ENCODE measurements at regions not wholly inside any gene's neighbourhood (a gene's known extent, or its start where the extent isn't known, plus 50 kb on each side); places are given as distances from the start of the nearest gene placed in this dataset.

DNA sequence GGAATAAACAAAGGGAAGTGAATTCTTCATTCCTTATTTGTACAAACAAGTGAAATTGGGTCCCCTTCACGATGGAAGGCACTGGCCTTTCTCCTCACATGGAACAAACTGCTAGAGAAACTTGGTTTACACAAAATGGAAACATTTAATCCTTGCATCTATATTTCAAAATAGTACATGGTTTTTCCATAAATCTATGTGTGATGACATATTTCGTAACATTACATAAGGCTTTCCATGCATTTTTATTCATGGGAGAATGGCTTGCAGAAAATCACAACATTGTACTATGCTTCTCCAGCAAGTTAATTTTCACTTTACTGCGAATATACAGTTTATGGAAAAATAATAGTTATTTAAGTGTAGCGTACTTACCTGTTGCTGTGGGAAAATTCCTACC lies 81.0 kb upstream of the CDIN1 start:
- H3K9me3 ChIP-seq = no peaks in the 10 kb centered on the region
- no peaks in the 10 kb centered on the region for H3K36me3 ChIP-seq
- no peaks in the 10 kb centered on the region for H4K20me1 ChIP-seq
- no peak overlapping the region for H3K27ac ChIP-seq
- no peak overlapping the region for H3K4me3 ChIP-seq
- H3K9ac ChIP-seq = no peak overlapping the region
- no peaks in the 10 kb centered on the region for H3K4me1 ChIP-seq
- H3K27me3 ChIP-seq = no peaks in the 10 kb centered on the region
- no peak overlapping the region for H3K4me2 ChIP-seq
- TF ChIP-seq Cebpa-rat (IDR thresholded peaks at IDR 0.05) = no peak

GRCh38 chr15:36498916-36499315 lies 80.5 kb upstream of the CDIN1 start:
- Histone ChIP-seq H3K36me3 (no peaks in the 10 kb centered on the region), H3K9me3 (no peaks in the 10 kb centered on the region), H3K27ac (no peak overlapping the region), H3K4me1 (no peaks in the 10 kb centered on the region), H3K4me2 (no peak overlapping the region), H3K27me3 (no peaks in the 10 kb centered on the region), H3K4me3 (no peak overlapping the region), H3K9ac (no peak overlapping the region), H4K20me1 (no peaks in the 10 kb centered on the region)
- no peak for TF ChIP-seq Cebpa-rat (IDR thresholded peaks at IDR 0.05)

GRCh38 chr15:36499412-36500389 lies 79.7 kb upstream of the CDIN1 start:
- no peak overlapping the region for H3K27ac ChIP-seq

DNA sequence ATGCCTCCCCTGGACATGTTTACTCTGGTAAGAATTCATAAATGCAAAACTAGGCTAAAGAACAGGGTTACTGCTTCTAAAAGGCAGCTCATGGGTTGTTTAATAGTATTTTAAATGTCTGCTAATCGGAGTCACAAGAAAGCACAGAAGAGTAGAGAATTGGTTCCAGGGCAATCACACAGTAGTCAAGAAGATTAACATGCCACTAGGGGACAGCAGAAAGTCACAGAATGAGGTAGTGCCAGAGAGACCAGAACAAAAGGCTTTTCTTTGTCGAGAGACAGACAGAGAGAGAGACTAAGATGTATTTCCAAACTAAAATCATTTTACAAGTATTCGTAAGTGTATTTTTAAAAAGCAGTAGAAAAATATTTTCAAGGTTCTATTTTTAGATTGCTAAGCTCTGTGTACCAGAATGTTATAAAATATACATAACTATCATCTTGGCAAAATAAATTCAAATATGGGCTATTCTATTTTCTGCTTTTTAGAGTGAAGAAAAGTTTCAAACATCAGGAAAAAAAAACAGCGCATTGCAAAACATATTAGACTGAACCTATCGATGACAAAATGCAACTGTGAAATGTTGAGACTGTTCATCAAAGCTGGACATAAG lies 78.3 kb upstream of the CDIN1 start:
- Histone ChIP-seq H4K20me1 (no peaks in the 10 kb centered on the region), H3K9me3 (no peaks in the 10 kb centered on the region), H3K27ac (no peak overlapping the region), H3K4me3 (no peak overlapping the region), H3K4me1 (no peaks in the 10 kb centered on the region), H3K27me3 (no peaks in the 10 kb centered on the region), H3K4me2 (no peak overlapping the region), H3K9ac (no peak overlapping the region), H3K36me3 (no peaks in the 10 kb centered on the region)
- no peak for TF ChIP-seq Cebpa-rat (IDR thresholded peaks at IDR 0.05)

More at GRCh38 chr15:36499412-36500389, 79.7 kb upstream of the CDIN1 start:
- Histone ChIP-seq H3K4me3 (no peak overlapping the region), H3K36me3 (no peaks in the 10 kb centered on the region), H3K4me2 (no peak overlapping the region), H4K20me1 (no peaks in the 10 kb centered on the region), H3K27me3 (no peaks in the 10 kb centered on the region), H3K9ac (no peak overlapping the region), H3K9me3 (no peaks in the 10 kb centered on the region), H3K4me1 (no peaks in the 10 kb centered on the region)
- TF ChIP-seq Cebpa-rat (IDR thresholded peaks at IDR 0.05) = no peak

GRCh38 chr15:36502509-36502908 lies 76.9 kb upstream of the CDIN1 start:
- H3K4me2 ChIP-seq = no peak overlapping the region
- no peak for TF ChIP-seq Cebpa-rat (IDR thresholded peaks at IDR 0.05)

DNA sequence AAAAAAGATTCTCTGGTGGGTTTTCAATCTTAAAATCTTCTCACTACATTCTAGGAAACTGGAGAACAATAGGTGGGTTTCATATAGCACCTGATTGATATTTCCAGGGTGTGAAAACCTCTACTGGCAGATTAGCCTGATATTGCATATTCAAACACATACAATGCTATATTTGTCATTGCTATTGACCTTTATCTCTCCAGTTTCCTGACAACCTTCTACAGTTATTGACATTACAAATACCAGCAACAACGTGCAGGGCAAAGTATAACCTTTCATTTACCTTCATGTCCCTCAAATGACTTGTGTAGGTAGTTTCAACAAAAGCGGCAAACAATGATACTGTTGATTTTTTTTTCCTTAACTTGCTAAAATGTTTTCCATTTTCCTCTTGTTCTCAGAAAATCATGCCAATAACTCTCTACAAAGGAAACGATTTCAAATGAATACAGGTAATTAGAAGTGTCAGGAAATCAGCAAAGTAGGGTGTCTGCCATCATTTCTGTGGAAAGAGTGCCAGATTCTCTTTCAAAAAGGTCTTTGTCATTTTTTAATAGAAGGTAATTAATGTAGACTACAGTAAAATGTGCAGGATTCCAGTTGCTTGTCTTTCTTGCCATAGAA lies 72.6 kb upstream of the CDIN1 start:
- Histone ChIP-seq H4K20me1 (no peaks in the 10 kb centered on the region), H3K36me3 (no peaks in the 10 kb centered on the region), H3K9ac (no peak overlapping the region), H3K4me1 (no peaks in the 10 kb centered on the region), H3K27me3 (no peaks in the 10 kb centered on the region), H3K4me3 (no peak overlapping the region), H3K9me3 (no peaks in the 10 kb centered on the region), H3K27ac (no peak overlapping the region), H3K4me2 (no peak overlapping the region)
- TF ChIP-seq Cebpa-rat (IDR thresholded peaks at IDR 0.05) = no peak

More at GRCh38 chr15:36502509-36502908, 76.9 kb upstream of the CDIN1 start:
- H3K4me3 ChIP-seq = no peak overlapping the region
- no peaks in the 10 kb centered on the region for H3K4me1 ChIP-seq
- H4K20me1 ChIP-seq = no peaks in the 10 kb centered on the region
- no peaks in the 10 kb centered on the region for H3K36me3 ChIP-seq
- no peak overlapping the region for H3K9ac ChIP-seq
- H3K27me3 ChIP-seq = no peaks in the 10 kb centered on the region
- H3K9me3 ChIP-seq = no peaks in the 10 kb centered on the region
- no peak overlapping the region for H3K27ac ChIP-seq

DNA sequence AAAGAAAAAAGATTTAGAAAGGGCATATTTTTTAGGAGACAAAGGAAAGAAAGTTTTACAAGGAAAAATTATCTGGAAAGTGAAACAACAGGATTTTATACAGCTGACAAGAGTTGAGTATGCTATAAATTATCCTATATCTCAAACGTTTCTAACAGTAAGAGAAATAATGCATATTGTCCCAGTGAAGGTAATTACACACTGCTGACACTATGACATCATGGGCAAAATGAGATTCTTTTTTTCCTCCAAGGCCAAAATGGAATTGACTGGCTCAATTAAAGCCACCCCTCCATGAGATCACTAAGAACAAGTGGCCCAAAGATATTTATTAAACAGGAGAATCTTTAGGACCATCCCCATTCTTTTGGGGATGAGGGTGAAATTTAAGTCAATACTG lies 72.0 kb upstream of the CDIN1 start:
- H3K9ac ChIP-seq = no peak overlapping the region
- H3K4me1 ChIP-seq = no peaks in the 10 kb centered on the region
- no peak overlapping the region for H3K4me2 ChIP-seq
- H3K9me3 ChIP-seq = no peaks in the 10 kb centered on the region
- no peak overlapping the region for H3K27ac ChIP-seq
- no peaks in the 10 kb centered on the region for H4K20me1 ChIP-seq
- H3K36me3 ChIP-seq = no peaks in the 10 kb centered on the region
- no peaks in the 10 kb centered on the region for H3K27me3 ChIP-seq
- H3K4me3 ChIP-seq = no peak overlapping the region
- TF ChIP-seq Cebpa-rat (IDR thresholded peaks at IDR 0.05) = no peak

- no peak for TF ChIP-seq Cebpa-rat (IDR thresholded peaks at IDR 0.05)
- no peaks in the 10 kb centered on the region for H4K20me1 ChIP-seq
- H3K9ac ChIP-seq = no peak overlapping the region
- no peak overlapping the region for H3K4me3 ChIP-seq
- no peaks in the 10 kb centered on the region for H3K27me3 ChIP-seq
- no peak overlapping the region for H3K27ac ChIP-seq
- H3K4me2 ChIP-seq = no peak overlapping the region
- H3K9me3 ChIP-seq = no peaks in the 10 kb centered on the region
- no peaks in the 10 kb centered on the region for H3K36me3 ChIP-seq
- no peaks in the 10 kb centered on the region for H3K4me1 ChIP-seq
Observed at GRCh38 chr15:36511594-36511993, 67.8 kb upstream of the CDIN1 start.

DNA sequence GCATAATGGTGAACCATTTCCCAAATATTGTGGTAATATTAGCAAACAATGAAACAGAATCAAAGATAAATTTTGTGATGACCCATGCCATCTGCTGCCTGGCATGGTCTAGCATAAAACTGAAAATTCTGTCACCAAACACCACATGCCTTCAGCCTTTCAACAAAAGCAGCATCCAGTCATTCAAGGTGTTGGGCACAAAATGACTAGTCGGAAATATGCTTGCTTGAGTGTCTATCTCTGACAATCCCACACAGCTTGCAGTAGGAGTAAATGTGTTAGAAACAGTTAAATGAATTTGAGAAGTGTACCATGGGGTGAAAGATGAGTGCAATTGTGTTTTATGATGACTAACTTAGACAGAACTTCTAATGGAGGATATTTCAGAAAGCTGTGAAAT lies 61.7 kb upstream of the CDIN1 start:
- Histone ChIP-seq H3K4me1 (no peaks in the 10 kb centered on the region), H3K36me3 (no peaks in the 10 kb centered on the region), H3K4me2 (no peak overlapping the region), H4K20me1 (no peaks in the 10 kb centered on the region), H3K4me3 (no peak overlapping the region), H3K9me3 (no peaks in the 10 kb centered on the region), H3K27me3 (no peaks in the 10 kb centered on the region), H3K9ac (no peak overlapping the region), H3K27ac (no peak overlapping the region)
- no peak for TF ChIP-seq Cebpa-rat (IDR thresholded peaks at IDR 0.05)

- H3K9me3 ChIP-seq = no peaks in the 10 kb centered on the region
- H3K27me3 ChIP-seq = no peaks in the 10 kb centered on the region
- H3K4me1 ChIP-seq = no peaks in the 10 kb centered on the region
- no peaks in the 10 kb centered on the region for H4K20me1 ChIP-seq
- H3K36me3 ChIP-seq = no peaks in the 10 kb centered on the region
- no peak overlapping the region for H3K27ac ChIP-seq
- H3K9ac ChIP-seq = no peak overlapping the region
- H3K4me2 ChIP-seq = no peak overlapping the region
- H3K4me3 ChIP-seq = no peak overlapping the region
- TF ChIP-seq Cebpa-rat (IDR thresholded peaks at IDR 0.05) = no peak
Observed at GRCh38 chr15:36519067-36519466, 60.4 kb upstream of the CDIN1 start.
